Epithelial cell of esophagus (primary cell): ENCODE measurements at regions not wholly inside any gene's neighbourhood (a gene's known extent, or its start where the extent isn't known, plus 50 kb on each side); places are given as distances from the start of the nearest gene placed in this dataset.

Experiments
- DNase-seq: peaks from one replicate; pipeline ENCODE4 v3.0.0; 2010; ENCODE audit warnings: low read depth
- H3K4me3 ChIP-seq: 2 replicates; pipeline ENCODE4 v1.5.1; 2011; ENCODE audit warnings: mild to moderate bottlenecking, low read length, control low read depth
- TF ChIP-seq, protein P1 (sequence below): IDR thresholded peaks from 2 replicates; pipeline ENCODE4 v1.5.1; 2011; ENCODE audit warnings: low read depth, mild to moderate bottlenecking, low read length, control low read depth, inconsistent platforms; ENCODE audit not compliant: insufficient read depth; ENCODE audit errors: missing control alignments

DNA sequence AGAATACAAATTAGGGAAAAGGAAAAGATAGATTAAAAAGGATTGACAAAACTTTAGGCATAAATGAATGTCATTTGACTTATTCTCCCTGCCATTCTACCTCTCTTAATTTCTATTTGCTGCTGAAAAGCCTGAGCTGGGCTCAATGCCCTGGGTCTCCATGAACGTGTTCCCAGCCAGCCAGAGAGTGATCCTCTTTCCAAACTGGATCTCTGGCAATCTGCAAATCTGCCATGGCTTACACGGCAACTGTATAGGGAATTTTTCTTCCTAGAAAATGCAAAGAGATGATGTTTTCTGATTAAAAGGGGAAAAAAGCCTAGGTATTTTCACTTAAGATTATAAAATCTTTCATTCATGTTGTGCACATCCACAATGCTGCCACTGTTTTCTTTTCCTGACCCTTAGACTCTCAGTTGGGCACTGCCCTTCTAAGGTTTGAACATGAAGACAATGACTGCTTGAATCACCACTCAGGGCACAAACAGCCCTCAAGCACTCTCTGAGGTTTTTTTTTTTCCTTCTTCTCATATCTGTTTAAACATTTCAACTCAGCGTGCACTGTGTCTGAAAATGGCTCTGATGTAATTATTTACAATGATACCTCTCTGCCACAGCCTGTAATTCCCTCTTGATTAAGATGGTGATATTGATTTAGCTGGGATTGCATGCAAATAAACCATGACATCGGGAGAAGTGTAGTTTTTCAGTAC is 60.3 kb downstream of the DACT1 start:
- no peak overlapping the region for H3K4me3 ChIP-seq
- TF ChIP-seq, protein P1, sequence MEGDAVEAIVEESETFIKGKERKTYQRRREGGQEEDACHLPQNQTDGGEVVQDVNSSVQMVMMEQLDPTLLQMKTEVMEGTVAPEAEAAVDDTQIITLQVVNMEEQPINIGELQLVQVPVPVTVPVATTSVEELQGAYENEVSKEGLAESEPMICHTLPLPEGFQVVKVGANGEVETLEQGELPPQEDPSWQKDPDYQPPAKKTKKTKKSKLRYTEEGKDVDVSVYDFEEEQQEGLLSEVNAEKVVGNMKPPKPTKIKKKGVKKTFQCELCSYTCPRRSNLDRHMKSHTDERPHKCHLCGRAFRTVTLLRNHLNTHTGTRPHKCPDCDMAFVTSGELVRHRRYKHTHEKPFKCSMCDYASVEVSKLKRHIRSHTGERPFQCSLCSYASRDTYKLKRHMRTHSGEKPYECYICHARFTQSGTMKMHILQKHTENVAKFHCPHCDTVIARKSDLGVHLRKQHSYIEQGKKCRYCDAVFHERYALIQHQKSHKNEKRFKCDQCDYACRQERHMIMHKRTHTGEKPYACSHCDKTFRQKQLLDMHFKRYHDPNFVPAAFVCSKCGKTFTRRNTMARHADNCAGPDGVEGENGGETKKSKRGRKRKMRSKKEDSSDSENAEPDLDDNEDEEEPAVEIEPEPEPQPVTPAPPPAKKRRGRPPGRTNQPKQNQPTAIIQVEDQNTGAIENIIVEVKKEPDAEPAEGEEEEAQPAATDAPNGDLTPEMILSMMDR = no peak
- DNase-seq = peak; percentile 9

DNA sequence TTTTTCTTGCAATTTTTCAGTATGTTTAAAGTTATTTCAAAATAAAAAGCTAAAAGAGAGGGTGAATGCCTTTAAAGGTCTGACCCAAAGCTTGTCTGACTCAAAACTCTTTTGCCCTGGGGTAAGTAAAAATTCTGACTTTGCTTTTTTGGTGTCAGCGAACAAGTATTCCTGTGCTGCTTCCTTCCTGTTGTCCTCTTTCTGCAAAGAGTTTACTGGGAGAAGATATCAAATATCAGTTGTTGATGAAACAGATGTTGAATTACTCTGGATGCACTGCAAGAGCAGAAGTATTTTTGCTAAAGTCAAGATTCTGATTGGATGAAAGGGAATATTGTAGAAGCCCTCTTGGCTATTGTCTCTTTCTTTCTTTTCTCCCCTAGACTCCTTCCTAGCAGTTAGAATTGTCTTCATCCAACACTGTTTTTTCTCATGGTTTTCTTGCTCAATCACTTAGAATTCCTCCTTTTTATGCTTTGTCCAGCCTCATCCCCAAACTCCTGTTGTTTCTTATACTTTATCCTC is 62.0 kb downstream of the DACT1 start:
- DNase-seq = no peak
- no peak overlapping the region for H3K4me3 ChIP-seq
- TF ChIP-seq, protein P1 = no peak

DNA sequence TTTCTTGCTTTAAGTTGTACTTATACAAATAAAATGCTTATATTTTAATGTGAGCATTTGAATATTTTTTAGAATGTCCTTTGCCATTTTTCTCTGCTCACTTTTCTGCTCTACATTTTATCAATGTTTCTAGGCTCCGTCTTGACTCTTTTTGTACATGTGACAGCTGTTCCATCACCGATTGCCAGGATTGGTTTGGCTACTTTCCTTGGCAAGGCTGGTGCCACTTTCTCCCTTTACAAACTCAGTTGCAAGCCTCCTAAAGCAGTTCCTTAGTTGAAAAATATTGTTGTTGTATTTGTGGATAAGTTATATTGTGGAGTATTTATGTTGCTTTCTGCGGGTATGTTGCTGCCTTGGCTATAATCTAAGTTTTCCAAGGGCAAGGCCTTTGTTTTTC is 63.4 kb downstream of the DACT1 start:
- TF ChIP-seq, protein P1 = no peak
- no peak for DNase-seq
- H3K4me3 ChIP-seq = no peak overlapping the region

DNA sequence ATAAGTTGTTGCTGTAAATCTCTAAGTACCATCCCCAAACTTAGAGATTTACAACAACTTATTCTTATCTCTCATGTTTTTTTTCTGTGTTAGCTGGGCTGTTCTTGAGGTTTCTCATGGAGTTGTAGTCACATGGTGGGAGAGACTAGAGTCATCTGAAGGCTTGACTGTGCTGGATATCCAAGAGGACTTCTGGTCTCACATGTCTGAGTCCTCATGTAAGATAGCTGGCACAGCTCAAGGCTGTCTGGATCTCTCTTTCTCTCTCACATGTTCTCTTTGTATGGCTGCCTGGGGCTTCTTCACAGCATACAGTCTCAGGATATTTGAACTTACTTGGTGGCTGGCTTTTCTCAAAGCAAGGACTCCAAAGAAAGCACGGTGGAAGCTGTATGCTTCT is 63.8 kb downstream of the DACT1 start:
- no peak for DNase-seq
- no peak overlapping the region for H3K4me3 ChIP-seq
- TF ChIP-seq, protein P1 = no peak

DNA sequence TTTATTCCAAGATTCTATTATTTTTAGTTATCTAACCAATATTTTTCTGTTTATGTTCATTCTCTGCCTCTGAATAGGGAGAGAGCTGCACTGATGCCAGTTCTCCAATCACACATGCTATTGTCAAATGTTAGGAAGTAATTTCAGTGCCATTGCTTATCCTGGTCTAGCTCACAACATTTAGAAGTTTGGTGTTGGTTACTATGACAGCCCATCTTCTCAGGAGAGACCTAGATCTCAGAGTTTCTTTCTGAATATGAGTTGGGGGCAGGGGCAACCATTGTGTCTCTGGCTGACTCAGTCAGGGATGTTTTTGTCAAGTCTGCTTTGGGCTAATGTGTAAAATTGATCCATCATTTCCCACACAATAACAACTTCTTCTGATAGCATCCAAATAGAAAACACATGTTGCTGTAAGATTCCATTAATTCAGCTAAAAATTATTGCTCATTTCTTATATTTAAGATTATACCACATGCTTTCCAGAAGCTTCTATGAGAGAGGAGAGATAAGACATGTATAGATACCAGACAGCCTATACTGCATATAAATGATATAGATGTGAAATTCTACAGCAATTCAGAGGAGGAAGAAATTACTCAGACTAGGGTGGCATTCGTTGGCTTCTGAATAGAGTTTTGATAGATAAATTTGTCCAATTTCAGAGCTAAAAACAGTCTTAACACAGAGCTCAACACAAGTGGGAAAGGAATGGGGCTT is 64.8 kb downstream of the DACT1 start:
- no peak for DNase-seq
- TF ChIP-seq, protein P1 = no peak
- H3K4me3 ChIP-seq = no peak overlapping the region

DNA sequence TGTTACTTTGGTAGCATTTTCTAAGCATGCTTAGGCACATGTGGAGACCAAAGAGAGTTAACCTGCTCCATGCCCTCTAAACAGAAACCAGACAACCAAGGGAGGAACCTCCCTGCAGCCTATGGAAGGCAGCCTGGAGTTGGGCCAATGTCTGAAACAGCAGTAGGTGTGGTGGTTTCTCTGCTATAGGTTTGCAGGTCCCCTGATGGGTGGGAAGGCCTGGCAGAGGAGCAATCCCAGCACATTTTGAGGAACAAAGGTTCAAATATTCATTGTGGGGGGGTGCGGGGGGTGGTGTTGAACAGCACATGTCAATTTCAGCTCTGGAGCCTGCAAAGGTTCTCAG is 65.4 kb downstream of the DACT1 start:
- H3K4me3 ChIP-seq = no peak overlapping the region
- TF ChIP-seq, protein P1 = no peak
- peak; percentile 8 for DNase-seq

DNA sequence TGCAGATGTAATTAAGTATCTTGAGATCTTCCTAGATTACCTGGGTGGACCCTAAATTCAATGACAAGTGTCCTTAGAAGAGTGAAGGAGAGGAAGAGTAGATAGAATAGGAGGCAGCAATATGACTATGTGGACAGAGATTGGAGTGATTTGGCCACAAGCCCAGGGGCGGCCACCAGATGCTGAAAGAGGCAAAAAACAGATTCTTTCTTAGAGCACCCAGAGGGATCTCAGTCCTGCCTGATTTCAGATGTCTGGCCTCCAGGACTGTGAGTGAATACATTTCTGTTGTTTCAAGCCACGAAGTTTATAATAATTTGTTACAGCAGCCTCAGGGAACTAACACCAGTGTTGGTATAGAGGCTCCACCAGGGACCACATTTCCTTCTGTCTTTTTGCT is 67.3 kb downstream of the DACT1 start:
- TF ChIP-seq, protein P1 = no peak
- no peak overlapping the region for H3K4me3 ChIP-seq
- no peak for DNase-seq
